ENCODE measurements at regions not wholly inside any gene's neighbourhood (a gene's known extent, or its start where the extent isn't known, plus 50 kb on each side); places are given as distances from the start of the nearest gene placed in this dataset.
"Not testable (repeated sequence)": the region's sequence is repeated elsewhere in the genome, so short reads cannot be mapped to it uniquely, and the experiment has no call there.

DNA sequence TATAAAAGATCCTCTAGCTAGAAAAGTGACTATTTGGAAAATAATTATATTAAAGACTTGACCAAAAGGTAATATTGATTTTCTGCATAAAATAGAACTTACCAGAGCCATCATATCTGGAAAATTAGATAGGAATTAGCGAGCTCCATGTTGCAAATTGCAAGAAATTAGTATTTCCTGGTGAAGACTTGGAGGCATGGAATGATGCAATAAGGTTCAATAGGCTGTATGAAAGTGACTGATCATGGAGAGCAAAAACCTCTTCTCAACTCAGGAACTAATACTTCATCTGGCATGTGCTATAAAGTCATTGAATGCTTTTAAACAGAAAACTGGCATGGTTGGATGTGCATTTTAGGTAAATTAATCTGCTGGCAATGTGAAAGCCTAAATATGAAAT is 66.3 kb upstream of the UFM1 start:
- DNase-seq (ENCODE audit: low spot score): no peak

DNA sequence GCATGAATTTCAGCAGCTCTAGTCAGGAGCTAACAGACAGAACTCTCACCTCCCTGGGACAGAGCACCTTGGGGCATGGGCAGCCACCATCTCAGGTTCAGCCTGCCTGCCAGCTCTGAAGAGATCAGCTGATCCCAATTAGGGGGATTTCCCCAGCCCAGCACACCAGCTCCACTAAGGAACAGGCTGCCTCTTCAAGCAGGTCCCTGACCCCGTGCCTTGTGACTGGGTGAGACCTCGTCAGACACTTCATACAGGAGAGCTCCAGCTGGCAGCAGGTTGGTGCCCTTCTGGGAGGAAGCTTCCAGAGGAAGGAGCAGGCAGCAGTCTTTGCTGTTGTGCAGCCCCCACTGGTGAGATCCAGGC is 84.5 kb upstream of the UFM1 start:
- DNase-seq (ENCODE audit: low spot score): no peak

DNA sequence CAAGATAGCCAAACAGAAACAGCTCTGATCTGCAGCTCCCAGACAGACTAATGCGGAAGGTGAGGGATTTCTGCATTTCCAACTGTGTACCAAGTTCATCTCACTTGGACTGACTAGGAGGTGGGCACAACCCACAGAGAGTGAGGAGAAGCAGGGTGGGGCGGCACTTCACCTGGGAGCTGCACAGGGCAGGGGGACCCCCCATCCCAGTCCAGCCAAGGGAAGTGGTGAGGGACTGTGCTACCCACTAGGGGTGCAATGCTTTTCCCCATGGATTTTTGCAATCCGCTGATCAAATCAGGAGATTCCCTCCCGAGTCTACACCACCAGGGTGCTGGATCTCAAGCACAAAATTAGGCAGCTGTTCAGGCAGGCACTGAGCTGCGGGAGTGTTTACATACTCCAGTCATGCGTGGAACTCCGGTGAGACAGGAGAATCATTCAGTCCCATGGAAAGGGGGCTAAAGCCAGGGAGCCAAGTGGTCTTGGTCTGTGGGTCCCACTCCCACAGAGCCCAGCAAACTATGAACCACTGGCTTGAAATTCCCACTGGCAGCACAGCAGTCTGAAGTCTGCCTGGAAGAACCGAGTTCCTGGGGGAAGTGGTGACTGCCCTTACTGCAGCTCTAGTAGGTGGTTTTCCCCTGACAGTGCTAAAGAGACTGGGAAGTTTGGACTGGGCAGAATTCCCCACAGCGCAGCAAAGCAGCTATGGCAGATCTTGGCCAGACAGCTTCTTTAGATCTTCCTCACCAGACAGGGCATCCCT is 85.1 kb upstream of the UFM1 start:
- DNase-seq (ENCODE audit: low spot score): no peak

- no peak for DNase-seq (ENCODE audit: low spot score)
These were observed 87.4 kb upstream of the UFM1 start for GRCh38 chr13:38262211-38262610.

DNA sequence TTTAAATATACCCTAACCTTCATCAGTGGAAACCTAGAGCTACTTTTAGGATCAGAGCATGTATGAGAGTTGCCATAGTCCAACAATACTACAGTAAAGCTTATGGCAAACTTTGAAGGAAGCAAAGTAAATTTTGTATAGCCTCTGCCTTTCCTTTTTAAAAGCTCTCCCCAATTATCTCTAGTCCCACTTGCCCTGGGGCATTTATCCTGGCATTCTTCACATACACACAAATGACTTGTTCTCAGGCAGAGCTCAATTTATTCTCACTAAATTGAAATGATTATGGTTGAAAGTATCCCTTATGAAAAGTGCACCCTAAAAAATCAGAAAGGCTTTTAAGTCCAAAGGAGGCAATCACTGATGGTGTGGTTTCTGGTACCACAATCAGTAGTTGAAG is 94.1 kb upstream of the UFM1 start:
- DNase-seq (ENCODE audit: low spot score): no peak

GRCh38 chr13:38239874-38240273 is 109.8 kb upstream of the UFM1 start:
- no peak for DNase-seq (ENCODE audit: low spot score)

DNA sequence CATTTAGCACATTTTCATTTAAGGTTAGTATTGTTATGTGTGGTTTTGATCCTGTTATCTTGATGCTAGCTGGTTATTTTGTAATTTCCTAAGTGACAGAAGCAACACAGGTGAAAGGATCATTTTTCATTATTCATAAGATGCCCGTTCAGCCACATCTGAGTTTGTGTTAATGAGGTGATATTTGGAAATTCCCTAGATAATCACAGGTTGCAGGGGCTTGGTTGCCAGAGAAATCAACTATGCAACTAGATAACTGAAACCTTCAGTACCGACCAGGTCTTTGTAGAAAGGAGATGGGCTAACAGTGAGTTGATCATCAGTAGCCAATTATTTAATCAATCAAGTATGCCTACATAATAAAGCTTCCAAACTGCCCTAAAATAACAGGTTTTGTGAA is 121.3 kb upstream of the UFM1 start:
- DNase-seq (ENCODE audit: low spot score): no peak

DNA sequence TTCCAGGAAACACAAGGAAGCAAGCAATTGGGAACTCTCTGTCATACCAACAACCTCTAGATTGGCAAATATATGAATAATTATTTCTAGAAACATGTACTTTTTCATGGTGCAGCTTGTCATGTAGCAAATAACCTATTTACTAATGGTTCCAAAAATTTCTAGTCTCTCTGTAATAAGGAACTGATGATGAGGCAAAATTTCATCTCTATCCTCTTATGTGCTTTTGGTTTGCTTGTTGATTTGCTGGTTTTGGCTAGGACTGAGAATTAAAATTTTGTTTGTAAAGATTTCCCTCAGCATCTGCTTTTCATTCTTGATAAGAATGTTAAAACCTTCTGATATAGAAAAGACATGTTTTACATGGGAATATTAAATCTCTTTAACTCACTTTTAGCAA is 123.2 kb upstream of the UFM1 start:
- DNase-seq (ENCODE audit: low spot score): no peak

DNA sequence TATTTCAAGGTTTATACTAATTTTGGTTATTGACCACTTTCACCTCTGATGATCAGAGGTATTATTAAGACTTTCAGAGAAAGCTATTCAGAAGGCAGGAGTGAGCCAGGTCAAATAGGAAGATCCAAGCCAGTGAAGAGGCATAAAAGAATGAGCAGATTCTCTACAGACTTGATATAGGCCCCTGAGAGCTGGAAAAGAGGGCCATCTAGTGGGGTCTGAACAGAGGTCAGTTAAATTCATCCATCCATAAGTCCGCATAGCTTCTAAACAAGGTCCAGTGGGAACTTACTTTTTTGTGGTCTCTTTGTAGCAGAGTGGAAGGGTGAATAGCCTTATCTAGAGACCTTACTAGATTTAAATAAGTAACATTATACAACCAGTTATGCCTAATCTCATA is 126.6 kb upstream of the UFM1 start:
- DNase-seq (ENCODE audit: low spot score): peak; percentile 16

GRCh38 chr13:38221120-38221519 is 128.5 kb upstream of the UFM1 start:
- DNase-seq (ENCODE audit: low spot score): not testable (repeated sequence)

DNA sequence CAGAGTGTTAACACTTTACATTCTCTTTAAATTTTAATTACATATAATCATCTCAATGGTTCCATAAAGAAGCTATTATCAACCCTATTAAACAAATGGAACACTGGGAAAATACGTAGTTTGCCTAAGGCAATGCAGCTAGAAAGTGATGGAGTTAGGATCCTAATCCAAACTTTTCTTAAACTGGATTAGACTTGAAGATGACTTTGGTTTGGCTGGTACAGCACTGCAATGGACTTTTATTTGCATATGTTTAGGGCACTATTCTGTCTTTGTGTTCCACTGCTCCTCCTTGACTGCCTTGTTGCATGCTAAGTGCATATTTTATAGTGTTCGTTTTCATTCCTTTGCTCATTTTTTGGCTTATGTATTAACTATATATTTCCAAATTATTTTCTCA is 133.5 kb upstream of the UFM1 start:
- no peak for DNase-seq (ENCODE audit: low spot score)

DNA sequence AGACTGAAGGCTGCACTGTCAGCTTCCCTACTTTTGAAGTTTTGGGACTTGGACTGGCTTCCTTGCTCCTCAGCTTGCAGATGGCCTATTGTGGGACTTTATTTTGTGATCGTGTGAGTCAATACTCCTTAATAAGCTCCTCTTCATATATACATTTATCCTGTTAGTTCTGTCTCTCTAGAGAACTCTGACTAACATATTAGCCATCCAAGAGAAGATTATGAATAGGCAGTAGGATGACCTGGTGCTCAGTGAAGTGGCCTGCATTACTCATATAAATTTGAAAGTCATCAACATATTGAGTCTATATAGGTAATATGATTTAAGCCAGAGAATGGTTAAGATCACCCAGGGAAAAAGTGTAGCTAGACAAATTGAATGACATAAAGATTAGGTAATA is 136.3 kb upstream of the UFM1 start:
- DNase-seq (ENCODE audit: low spot score): no peak

- DNase-seq (ENCODE audit: low spot score): no peak
These were observed 138.6 kb upstream of the UFM1 start for GRCh38 chr13:38210928-38211596.

DNA sequence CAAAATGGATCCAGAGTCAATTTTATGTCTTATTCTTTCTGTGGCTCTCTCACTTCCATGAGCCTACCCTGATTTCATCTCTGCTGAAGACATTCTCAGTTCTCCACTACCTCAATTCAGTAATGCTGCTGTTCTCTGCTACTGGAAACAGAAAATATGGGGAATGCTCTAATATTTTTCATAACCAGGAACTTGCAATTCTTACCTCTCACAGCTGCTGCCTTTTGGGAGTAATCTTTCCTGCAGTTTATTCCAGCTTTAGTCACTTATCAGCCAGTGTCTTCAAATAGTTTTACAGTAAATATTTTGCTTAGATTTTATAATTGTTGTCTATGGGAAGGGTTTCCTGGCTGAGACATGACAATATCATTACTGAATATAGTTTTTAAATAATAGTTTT is 145.1 kb upstream of the UFM1 start:
- DNase-seq (ENCODE audit: low spot score): no peak

GRCh38 chr13:38202740-38203139 is 146.9 kb upstream of the UFM1 start:
- DNase-seq (ENCODE audit: low spot score): no peak

DNA sequence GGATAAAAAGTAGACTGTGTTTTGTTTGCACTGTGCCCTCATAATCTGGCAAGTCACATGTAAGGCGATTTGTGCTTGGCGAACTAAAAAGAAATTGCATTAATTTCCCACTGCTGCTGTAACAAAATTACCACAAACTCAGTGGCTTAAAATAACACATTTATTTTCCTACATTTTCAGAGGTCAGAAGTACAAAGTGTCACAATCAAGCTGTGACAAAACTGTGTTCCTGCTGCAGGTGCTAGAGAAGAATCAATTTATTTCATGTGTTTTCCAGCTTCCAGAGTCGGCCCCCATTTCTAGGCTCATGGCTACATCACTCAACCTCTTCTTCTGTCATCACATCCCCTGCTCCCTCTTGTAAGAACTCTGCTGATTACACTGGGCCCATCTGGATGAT is 158.6 kb upstream of the UFM1 start:
- DNase-seq (ENCODE audit: low spot score): no peak

DNA sequence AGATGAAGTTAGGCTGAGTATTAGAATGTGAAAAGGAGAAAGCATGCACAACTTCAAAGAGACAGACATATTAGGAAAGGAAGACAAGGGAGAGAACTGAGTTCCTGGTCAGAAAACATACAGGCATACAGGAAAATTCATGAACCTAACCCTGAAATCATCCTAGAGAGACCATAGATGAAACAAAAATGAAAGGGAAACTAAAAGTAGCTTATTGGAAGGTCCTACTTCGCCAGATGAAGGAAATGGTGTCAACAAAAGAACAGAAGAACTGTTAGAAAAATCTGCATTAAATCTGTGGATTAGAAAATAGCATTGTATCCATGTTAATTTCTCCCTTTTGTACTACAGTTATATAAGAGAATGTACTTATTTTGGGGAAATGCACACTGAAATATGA is 169.0 kb upstream of the UFM1 start:
- DNase-seq (ENCODE audit: low spot score): peak; percentile 21

- no peak for DNase-seq (ENCODE audit: low spot score)
These were observed 169.5 kb upstream of the UFM1 start for GRCh38 chr13:38180126-38180525.

GRCh38 chr13:38176664-38177063 is 173.0 kb upstream of the UFM1 start:
- no peak for DNase-seq (ENCODE audit: low spot score)

DNA sequence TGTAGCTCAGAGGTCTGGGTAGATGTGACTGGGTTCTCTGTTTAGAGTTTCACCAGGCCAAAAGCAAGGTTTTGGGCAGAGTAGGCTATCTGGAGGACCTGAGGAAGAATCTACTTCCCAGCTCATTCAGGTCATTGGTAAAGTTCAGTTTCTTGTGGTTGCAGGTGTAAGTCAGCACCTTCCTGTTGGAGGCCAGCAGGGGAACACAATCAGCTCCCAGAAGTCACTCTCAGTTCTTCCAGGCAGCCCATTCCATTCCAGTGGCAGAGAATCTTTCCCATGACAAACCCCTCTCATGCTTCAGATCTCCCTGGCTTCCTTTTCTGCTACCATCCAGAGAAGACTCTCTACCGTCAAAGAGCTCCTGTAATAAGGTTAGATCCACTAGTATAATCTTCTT is 176.2 kb upstream of the UFM1 start:
- DNase-seq (ENCODE audit: low spot score): no peak

- DNase-seq (ENCODE audit: low spot score): peak; percentile 49
These were observed 182.4 kb upstream of the UFM1 start for GRCh38 chr13:38167164-38167822.

GRCh38 chr13:38166116-38166515 is 183.5 kb upstream of the UFM1 start:
- no peak for DNase-seq (ENCODE audit: low spot score)

GRCh38 chr13:38160131-38160530 is 189.5 kb upstream of the UFM1 start:
- no peak for DNase-seq (ENCODE audit: low spot score)

DNA sequence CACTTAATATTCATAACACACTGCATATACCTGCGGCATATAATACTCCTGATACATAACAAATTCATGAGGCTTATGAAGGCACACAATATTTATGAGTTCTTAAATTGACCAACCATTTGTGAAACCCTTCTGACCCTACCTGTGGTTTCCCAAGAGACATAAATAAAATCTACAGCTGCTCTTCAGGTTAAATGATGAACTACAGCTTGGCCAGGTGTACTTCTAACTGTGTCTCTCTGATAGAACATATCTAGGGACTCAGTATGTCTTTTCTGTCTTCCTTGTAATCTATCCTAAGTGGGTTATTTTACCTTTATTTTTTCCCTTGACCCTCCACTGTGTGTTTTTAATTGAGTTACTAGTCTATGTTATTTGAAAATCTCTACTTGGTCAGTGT is 189.9 kb upstream of the UFM1 start:
- DNase-seq (ENCODE audit: low spot score): no peak

Data from NAMALWA (cell line).